GM18858 (cell line): ENCODE measurements at regions not wholly inside any gene's neighbourhood (a gene's known extent, or its start where the extent isn't known, plus 50 kb on each side); places are given as distances from the start of the nearest gene placed in this dataset.

Experiments used
- ATAC-seq: cut with Tn5 transposase; IDR thresholded peaks from one replicate; pipeline ENCODE4 v1.9.1; 2021; ENCODE audit not compliant: unreplicated experiment

DNA sequence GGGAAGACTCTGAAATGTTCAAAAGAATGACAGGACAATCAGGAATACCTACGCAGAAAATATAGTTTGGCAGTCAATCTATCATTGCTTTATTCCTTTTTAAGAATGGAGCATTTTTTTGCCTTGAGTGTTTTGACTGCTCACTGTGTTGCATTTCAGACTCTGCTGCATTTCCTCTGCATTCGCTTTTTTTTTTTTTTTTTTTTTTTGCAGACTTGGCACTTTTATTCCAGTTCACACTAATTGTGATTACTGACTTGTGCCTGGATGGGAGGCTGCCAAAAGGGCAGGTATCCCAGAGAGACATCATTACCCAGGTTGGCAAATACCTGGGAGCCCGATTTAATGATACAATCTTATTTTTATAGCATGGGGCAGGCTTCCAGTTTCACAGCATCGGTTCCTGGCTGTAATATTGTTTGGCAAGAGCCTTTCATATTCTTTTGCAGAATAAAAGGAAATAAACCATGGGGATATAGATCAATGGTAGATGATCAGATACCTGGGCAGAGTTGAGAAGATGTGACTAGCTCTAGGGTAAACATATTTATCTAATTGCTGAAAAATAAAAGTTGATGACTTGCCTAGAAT lies 1132.6 kb downstream of the MAT2B start:
- no peak for ATAC-seq

DNA sequence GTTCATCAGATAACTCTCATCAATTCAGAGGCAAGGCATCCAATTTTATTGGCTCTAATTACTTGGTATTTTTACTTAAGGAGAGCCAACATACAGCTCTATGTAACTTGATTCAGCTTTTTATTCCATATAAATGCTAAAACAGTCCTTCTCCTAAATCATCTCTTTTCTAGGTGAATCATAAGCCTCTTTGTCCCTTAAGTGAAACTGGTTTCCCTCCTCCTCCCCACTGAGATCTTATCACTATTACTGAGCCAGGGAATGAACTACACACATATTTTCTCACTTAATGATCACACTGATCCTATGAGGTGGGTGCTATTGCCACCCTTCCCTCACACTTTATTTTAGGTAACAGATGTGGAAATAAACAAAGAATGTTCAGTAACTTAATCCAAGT lies 1143.8 kb downstream of the MAT2B start:
- no peak for ATAC-seq

DNA sequence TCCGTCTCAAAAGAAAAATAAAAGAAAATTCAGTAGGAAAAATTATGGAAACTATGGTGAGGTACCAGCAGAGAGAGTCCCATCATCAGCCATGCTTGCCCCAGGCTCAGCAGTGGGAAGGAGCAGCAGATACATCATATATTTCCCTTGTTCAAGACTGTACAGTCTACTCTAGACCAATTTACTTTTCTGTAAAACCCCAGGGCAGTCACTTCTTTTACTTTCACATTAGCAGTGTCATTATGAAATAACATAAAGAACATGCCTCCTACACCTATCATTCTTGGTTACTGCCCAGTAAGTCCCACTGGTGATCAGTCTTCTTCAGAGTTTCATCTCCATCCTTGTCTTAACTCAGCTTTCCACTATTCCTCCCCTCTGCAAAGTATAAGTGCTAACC lies 1145.0 kb downstream of the MAT2B start:
- no peak for ATAC-seq

DNA sequence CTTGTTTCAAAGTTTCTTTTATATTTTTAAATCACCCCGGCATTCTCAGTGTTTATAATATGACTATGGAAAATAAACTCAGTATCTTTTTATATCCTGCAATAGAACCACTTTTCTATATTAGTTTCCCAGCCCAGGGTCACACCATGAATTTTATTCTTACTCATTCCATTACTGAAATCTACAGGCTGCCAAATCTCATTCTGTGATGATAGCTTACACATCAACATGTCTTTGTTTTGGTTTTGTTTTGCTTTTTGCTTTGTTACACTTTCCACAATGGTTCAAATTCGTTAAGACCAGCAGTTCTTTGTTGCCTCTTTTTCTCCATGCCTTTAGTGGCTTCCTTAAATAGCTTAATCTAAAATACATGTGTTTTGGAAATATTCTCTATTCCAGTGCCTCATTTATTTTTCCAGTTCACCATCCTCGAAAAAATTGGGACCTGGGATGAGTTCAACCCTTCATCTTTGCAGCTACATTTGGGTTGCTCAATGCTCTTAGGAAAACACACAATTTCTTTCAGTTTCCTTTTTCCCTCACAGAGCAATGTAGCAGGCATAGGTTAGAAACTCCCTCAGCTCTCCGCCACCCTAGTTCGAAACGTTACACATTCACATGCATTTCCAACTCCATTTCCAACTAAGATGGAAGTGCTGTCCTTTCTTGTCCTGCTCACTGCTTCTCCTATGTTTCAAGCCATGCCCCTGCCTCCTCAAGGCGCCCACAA lies 1146.3 kb downstream of the MAT2B start:
- no peak for ATAC-seq

DNA sequence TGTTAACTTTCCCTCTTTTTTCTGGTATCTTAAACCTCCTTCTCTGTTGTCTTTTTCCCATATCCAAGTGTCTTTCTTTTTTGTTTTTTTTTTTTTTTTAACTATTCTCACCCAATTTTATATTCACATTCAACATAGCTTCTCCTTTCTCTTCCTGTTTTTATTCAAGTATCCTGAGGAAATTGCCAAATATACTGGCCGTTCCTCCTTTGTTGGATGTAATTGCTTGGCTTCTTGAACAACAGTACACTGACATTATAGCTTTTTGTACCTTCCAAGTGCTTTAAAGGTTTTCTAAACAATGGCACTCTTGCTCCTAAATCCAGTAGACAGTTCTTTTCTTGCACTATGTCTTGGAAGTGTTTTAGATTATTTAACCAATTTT lies 1146.8 kb downstream of the MAT2B start:
- ATAC-seq = no peak

DNA sequence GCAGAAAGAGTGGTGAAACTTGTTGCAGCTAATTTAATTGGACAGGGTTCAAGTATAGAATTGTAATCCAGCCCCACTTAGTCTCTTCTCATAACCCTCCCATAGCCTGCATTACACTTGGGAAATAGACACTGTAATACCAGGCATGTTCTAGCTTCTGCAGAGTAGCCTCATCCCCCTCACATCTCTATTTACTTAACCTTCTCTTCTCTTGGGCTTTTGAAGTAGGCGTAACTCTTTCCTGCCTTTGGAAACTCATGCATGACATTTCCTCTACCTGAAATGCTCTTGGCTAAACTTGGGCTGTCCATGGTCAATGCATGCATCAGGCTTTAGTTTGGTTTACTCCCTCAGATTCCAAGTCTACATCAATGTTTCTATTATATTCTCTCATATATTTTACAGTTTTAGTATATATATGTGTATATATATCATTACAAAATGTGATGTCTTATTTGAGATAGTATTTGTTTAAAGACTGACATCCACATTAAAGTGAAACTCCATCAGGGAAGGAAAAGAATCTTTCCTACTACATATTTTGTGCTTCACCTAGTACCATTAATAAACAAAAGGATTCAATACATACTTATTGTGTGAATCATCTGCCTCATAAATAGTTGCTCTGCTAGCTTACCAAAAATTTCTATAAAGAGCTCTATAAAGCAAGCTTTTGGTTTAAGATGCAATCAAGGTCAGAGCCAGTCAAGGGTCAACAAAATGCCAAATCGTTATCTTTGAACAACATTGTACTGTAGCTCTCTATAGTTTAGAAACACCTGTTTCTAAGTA lies 1158.0 kb downstream of the MAT2B start:
- no peak for ATAC-seq

DNA sequence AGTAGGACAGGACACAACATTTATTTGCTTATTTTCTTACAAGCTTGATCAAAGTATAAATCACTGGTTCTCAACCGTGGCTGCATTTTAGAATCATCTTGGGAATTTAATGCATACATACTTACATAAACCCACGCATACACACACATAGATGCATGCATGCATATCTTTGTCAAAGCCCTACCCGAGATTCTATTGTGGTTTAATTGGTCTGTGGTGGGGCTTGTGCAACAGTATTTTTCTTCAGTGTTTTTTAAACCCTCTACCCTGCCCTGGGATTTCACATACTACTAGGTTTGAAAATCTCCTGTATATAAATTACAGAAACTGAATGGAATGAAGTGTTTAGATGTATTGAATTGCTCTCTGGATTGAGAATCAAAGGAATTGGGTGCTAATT lies 1166.2 kb downstream of the MAT2B start:
- ATAC-seq = no peak

DNA sequence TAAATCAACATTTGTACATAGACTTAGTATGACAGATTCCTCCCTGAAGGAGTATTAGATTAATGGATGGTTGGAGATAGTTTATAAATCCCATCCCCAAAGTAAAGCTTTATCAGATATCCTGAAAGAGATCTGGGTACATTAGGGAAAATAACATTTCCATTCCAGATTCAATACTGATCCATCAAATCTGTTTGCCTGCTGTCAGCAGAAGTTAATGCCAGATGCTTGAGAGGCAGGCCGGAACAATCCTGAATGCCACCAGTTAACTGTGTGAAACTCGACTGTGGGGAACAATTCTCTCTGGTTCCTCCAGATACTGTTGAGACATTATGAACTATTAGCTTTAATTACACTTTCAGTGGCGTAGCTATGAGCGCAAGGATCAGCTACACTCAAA lies 1166.8 kb downstream of the MAT2B start:
- no peak for ATAC-seq

DNA sequence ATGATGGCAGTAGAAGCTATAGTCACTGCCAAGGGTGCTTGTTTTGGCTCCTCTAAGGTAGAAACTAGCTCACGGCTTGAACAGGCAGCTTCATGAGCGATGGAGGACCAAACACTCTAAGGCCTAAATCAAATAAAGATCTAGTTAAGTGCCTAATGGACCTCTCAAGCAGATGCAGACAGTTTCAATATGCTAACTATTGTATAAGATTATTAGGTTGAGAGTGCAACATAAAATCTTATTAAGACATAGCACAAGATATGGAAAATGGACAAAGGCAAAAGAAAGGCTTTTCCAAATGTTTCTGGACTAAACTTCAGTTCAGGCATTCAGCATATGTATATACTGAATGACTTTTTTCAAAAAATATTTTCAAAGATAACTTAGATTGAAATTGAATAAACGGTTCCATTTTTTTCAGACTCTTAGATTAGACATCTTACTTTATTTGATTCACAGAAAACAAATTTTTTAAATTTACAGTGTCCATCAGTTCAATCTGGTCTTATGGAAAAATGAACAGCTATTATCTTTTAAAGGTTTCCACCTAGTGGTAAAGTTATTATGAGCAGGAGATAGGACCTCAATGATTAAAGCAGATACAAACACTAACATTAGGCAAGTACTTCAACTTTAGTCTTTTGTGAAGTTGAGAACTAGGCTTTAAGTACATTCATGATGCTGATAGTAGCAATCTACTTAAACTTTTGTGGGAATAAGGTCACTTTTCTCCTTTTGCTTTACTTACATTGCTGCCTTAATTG lies 1167.7 kb downstream of the MAT2B start:
- no peak for ATAC-seq

DNA sequence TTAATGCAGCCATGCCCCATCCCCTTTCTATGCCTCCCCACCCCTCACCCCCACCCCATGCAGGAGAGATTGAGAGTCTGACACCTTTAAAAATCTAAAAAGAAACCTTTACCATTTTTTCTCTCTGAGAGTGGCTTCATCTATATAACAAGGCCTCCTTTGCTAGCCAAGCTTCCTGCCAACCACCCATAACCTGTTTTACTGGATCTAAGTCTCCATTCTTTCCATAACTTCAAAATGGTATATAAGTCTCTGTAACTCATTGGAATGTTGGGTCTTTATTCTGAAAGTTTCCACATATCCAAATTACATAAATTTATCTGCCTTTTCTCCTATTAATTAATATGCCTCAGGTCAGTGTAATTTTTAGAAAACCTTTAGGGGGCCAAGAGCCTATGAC lies 1174.0 kb downstream of the MAT2B start:
- no peak for ATAC-seq

DNA sequence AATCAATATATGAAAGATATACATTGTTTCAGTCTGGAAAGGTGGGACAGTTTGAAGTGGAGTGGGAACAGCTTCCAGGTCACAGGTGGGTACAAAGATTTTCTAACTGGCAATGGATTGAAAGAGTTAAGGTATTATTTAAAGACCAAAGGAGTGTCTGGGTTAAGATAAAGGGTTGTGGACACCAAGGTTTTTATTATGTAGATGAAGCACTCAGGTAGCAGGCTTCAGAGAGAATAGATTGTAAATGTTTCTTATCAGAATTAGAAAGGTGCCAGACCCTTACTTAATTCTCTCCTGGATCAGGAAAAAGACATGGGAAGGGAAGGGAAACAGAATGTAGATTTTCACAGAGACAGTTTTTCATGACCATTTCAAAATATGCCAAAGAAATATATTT lies 1174.8 kb downstream of the MAT2B start:
- ATAC-seq = no peak

DNA sequence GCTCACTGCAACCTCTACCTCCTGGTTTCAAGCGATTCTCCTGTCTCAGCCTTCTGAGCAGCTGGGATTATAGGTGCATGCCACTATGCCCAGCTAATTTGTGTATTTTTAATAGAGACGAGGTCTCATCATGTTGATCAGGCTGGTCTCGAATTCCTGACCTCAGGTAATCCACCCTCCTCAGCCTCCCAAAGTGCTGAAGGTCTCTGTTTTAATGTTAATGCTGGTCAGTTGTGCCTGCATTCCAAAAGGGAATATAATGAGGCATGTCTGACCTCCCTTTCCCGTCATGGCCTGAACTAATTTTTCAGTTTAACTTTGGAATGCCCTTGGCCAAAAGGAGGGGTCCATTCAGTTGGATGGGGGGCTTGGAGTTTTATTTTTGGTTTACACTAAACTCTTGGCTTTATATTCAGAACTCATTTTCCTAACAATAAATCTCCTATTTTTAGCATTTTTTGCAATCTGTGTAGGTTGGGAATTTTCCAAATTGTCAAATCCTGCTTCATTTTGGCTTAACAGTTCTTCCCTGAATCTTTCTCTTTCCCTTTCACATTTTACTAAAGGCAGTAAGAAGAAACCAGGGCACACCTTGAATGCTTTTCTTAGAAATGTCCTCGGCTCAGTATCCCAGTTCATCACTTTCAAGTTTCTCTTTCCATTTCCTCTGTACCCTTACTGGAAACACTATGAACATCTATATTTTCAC lies 1175.5 kb downstream of the MAT2B start:
- ATAC-seq = no peak

DNA sequence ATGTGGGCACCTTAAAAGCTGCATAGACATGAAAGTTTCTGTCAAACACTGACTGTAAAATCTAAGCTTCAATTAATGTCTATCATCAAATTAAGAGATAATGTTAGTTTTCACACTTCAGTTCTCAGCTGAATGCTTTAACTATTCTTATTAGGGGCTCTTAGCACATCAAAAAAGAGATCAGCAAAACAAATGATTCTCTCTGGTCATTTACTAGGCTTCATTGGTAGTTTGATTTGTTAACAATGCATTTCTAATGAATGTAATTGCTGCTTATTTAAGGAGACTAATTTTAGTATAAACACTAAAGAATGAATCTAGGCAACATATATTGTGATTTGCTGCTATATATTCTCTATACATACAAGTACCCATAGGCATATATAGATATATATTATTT lies 1182.0 kb downstream of the MAT2B start:
- no peak for ATAC-seq

DNA sequence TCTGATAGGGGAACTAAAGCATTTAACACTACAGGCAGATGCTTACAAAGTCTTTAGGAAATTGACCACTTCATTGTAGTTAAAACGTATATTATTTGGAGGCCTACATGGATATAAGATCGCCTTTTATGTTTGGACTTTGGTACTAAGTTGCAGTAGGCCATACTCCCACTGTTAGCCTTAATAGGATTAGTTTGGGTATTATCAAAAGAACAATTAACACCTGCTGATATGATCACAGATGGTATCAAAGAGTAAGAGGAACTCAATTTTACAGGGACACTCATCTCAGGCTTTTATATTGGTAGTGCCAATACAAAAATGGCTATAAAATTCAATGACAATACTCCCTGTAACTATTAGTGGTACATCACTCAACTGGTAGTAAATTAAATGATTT lies 1183.0 kb downstream of the MAT2B start:
- ATAC-seq = no peak

DNA sequence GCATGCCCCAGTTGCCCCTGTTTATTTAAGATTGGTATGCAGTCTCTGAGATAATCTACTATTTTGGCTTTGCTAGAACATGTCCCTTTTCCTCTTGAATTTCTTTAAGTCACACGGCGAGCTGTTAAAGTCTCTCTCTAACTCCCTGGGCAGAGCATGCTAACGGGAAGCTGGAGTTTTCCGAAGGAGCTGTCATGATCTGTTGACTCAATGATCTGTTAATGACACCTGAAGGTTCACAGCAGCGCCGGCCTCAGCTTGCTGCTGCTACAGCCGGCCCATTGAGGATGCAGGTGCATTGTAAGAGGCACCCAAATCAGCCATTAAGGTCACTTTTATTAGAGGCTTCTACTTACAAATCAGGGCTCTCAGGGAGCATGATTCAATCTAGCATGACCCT lies 1203.4 kb downstream of the MAT2B start:
- no peak for ATAC-seq

DNA sequence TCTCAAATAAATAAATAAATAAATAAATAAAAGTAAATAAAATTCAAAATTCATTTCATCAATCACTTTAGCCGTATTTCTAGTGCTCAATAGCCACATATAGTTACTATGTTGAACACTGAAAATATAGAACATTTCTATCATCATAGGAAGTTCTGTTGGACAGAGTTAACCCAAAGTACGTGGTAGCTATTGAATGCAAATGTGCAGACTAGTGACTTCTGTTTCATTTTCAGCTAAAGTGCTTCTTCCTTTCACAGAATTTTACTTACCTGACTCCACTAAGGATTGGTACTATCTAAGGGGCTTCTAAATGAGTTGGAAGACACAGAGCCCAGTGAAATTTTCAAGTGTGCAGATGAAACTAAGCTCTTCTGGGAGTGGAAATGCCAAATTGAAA lies 1208.3 kb downstream of the MAT2B start:
- no peak for ATAC-seq

DNA sequence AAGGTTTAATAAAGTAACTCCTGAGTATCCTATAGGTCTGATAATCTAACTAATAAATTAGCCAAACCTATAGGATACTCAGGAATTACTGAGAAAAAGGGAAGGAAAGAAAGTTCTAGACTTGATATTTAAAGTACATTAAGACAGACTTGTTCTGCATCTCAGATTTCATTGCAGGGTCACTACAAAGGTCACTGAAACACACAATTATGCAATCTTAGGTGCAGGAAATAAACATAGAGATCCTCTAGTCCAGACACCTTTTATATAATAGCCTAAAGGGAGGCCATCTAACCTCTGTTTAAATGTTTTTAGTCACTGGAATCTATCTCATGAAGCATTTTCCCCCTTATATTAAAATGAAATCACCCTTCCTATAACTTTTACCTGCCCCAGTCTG lies 1215.7 kb downstream of the MAT2B start:
- no peak for ATAC-seq

DNA sequence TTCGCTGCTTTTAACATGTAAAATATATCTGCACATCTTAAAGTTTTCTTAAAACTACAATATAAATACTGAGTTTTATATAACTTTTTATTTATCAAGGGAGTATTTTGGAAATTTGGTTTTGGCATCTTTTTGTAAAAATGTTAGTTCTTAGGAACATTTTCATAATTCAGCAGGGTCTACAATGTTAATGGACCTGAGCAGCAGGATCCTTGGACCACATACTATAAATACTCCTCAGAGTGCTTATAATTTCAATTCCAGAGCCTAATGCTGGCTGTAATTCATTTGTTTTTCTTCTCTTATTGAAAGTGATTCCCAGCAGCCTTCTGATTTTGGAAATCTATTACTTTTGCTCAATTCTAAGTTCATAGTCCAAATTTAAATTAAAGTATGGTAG lies 1216.2 kb downstream of the MAT2B start:
- no peak for ATAC-seq

DNA sequence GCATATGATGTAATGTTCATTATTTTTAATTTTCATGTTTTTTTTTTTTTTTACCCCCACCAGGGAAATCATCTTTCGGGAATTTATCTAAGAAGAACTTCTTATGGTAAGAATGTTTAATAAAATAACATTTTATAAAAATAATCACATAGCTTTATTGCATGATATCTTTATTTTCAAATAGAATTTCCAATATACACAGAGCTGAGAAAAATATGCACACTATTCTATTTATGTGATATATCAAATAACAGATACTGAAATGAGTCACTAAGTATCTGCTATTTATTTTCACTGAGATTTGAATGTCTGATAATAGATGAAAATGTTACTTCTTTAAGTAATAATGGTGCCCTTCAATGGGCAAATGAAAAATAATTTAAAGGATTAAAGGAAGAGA lies 1217.3 kb downstream of the MAT2B start:
- ATAC-seq = no peak

DNA sequence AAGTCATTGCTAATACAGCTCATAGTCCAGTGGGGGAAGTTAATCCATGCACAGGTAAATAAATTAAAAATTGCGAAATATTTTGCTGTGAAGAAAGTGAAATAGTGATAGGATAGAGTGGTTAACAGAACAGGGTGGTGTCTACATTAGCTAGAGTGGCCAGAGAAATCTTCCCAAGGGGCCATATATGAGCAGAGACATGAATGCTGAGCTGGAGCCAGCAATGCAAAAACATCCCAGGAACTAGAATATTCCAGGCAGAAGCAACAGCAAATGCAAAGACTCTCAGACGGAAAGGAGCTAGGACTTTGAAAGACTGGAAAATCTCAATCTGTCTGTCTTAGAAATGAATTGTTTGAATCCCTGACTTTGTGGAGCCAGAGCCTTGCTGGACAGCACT lies 1221.6 kb downstream of the MAT2B start:
- no peak for ATAC-seq

DNA sequence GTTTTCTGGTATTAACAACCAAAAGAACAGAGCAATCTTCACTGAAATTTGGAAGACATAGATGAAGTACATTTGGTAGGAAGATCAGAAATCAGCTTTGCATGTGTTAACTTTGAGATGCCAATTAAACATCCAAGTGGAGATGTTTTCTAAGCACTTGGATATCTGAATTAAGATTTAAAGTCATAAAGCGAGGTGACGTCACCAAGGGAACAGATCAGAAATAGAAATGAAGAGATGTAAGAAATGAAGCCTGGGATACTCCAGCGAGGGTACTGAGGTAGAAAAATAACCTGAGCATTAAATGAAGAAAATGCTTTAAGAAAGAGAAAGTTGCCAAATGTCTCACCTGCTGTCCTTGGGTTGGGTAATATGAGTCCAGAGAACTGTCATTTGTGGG lies 1223.3 kb downstream of the MAT2B start:
- no peak for ATAC-seq
